HG03280 (cell line): ENCODE measurements at regions not wholly inside any gene's neighbourhood (a gene's known extent, or its start where the extent isn't known, plus 50 kb on each side); places are given as distances from the start of the nearest gene placed in this dataset.
"Not testable (repeated sequence)": the region's sequence is repeated elsewhere in the genome, so short reads cannot be mapped to it uniquely, and the experiment has no call there.

Source experiments
- ATAC-seq: cut with Tn5 transposase; IDR thresholded peaks from one replicate; pipeline ENCODE4 v1.9.1; 2021; ENCODE audit warnings: mild to moderate bottlenecking, moderate library complexity; ENCODE audit not compliant: unreplicated experiment

DNA sequence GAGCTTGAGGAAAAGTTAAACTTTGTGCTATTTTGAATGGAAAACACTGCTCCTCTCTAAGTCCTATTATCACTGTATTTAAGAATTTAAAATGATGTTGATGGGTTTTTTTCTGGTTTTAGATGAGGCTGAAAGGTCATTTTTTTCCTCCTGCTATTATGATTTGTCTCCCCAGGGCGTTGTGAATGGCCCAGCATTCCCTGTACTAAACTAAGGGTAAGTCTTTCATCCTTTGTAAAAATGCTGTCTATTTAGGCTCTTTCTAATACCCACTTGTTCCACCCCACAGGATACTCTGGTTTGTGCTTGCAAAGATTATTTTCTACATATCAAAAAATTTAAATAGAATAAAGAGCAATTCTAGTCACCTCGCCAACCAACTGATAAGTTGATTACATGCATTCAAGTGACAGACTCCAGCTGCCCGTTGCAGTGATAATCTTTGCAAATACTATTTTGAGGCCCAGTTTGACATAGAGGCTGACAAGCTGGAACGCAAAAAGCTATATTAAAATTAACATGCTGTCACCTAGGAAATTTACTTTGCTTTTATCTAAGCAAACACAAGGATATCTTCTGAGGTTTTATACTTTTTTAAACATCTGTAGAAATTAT lies 222.3 kb upstream of the TMEM229A start:
- no peak for ATAC-seq

DNA sequence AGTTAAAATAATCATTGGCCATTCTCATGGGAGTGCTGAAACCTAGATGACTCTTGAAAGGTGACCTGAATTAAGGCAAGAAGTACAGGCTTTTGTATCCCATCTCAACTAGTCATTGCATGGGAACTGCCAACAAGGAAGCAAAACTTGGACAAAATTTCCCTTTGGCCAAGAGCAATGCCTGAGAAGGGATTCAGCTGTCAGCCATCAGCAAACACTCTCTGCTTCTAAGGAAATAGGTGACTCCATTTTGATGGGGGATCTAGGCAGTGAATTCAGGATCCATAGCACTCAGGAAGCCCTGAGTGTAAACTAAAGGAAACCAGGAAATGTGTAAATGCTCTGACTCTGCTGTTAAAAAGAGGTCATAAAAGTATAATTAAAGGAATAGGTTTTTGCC lies 221.5 kb upstream of the TMEM229A start:
- no peak for ATAC-seq

DNA sequence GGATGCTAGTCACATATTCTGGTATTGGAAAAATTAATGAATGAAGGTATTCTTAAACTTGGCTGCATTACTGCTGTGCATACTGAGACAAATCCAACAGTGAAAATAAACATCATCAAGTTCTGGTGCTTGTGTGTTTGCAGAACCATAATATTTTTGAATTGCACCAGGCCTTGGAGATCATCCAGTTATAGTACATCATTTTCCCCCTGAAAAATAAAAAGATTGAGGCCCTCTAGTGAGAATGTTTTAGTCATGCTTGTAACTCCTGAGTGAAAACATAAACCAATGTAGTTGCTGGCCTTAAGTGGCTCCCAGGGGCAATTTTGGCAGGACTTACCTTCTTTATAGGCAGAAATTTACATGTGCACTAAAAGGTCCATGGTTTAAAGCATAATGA lies 218.8 kb upstream of the TMEM229A start:
- ATAC-seq = no peak

DNA sequence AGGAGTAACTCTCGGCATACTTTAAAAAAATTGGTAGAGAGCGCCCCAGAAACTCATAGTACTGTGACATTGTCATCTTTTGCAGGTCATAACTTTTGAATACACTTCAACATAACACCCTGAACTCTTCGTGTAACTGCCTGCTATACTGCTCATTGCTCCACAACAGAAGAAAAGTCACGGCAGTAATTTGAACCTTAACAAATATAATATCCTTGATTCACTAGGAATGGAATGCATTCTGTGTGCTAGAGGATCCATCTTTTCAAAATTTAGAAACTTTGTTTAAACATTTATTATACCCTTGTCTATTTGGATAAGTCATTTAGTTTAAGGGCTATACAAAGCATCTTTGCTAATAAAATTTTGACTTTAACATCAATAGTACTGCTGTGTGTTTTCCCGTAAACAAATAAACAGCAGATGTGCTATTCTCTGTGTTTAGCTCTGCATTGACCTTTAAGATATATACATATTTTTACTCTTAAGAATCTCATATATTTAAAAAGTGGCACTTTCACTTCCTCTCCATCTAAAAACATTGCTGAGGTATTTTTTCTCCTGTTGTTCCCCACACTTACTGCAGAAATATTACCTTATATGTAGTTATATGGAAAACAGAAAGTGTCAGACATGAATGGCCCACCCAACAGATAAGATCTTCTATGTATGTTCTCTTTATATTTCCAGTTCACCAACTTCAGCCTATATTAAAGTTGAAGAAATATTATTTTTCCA lies 217.6 kb upstream of the TMEM229A start:
- no peak for ATAC-seq

DNA sequence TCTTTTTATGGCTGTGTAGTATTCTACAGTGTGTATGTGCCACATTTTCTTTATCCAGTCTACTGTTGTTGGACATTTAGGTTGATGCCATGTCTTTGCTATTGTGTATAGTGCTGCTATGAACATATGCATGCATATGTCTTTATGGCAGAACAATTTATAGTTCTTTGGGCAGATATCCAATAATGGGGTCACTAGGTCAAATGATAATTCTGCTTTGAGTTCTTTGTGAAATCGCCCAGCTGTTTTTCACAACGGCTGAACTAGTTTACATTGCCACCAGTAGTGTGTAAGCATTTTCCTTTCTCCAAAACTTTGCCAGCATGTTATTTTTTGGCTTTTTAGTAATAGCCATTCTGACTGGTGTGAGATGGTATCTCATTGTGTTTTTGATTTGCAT lies 214.8 kb upstream of the TMEM229A start:
- ATAC-seq = no peak

DNA sequence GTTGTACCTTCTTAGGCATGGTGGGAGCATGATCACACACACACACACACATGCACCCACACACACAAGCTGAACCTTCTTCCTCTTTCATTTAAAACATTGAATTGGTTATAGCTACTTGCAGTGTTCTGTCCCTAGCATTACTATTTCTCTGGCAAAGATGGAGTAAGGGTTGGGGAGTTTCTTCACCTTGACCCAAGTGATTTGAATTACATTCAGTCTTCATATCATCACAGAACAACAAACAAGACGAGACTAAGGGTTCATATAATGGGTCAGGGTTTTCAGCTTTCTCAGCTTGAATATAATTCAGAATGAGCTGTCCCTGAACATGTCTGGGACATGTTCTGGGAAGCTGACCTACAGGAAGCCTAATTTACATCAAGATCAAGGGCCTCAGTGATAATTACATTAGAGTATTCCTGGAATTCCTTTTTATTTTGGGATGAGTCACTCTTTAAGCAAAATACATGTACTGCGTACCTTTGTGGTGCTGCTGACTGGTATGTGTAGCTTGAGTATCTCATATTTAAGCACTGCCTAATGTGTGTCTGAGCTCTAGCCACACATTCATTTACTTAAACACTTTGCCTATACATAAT lies 213.5 kb upstream of the TMEM229A start:
- no peak for ATAC-seq

DNA sequence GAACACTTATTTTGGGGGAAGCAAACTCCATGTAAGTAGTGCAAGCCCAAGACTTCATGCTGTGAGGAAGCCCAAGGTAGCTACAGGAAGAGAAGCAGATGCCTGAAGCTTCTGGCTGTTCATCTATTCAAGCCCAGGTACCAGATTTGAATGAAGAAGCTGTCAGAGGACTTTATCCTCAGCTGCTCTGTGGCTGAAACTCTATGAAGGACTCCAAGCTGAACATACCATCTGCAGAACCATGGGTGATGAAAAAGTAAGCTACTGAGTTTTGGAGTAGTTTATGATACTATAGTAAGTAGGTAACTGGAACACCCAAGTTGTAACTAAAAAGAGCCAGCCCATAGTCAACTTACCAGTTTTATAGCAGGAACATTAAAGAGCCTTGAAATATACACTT lies 211.6 kb upstream of the TMEM229A start:
- ATAC-seq = not testable (repeated sequence)

DNA sequence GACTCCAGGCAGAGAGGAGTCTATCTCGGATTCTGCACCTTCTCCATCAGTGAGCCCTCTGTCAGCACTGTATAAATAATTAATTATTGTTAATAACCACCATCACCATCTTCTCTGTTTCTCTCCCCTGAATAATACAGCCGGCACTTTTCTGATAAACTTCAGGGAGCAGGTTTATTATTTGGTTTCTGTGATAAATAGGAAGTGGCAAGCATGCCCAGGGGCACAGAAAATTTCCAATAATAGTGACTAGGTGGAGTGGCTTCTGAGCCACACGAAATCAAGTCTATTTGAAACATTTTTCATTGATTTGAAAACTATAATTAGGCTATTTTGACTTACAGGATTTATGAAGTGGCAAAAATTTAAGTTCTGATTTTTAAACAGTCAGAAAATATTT lies 186.8 kb upstream of the TMEM229A start:
- ATAC-seq = no peak

DNA sequence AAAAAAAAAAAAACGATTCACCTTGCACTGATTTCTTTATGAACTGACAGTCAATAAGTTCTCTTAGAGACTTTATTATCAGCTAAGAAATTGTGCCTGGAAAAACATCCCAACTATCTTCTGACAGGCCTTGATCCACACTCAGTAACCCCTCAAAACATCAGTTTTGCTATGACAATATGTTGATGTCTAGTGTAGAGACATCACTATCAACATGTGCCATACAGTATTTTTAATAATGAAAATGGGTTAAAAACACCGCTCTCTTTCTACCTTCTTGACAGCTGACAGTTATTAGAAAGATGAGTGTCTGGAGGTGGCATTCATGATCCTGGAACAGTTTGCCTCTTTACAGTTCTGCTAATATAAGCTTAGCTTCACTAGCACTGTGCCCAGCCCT lies 175.8 kb upstream of the TMEM229A start:
- ATAC-seq = no peak

DNA sequence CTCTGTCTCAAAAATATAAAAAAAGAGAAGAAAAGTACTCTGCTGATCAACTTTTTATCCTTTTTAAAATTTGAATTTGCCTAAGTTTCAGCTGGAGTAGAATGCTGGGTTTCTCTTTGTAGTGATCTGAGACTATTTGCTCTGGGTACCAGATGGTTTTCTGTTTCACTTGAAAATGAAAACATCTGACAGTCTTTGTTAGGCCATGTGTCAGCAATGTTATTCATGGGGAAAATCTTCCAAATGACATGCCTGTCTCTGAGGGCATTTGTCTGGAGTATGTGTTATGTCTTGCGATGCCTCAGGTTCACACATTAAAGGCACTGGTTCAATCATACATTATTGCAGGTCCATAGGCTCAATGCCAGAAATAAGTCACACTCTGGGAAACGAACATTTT lies 175.3 kb upstream of the TMEM229A start:
- peak; percentile 88 for ATAC-seq

DNA sequence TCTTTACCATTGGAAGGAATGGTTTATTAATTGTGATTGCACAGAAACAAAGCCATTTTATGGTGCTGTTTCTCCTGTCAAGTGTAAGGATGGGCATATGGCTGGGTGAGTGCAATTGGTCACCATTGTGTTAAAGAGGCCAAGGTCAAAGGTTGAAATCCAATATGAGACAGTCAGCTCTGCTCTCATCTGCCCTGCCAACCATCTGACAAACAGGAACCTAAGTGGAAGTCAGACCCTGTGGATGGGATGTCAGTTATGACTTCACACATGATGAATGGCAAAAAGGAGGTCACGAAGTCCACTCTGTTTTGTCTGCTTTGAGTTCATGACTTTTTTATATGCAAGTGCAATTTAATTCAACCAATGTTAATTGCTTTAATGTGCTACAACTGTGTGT lies 172.7 kb upstream of the TMEM229A start:
- no peak for ATAC-seq

DNA sequence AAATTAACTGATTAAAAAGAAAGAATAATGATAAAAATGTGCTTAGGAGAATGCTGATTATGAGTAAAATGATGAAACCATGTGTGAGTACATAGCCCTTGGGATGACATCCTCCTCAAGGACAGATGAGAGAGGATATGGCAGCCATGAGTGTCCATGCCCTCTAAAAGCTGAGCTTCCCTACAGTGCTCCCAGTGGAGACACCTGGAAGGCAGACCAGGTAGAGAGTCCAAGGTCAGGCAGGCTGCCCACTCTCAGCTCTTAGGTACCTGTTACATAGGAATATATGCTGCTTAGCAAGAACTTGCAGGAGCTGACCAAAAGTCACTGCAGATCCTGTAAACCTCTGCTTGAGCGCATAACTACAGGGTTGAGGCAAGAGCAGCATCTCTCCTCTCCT lies 169.7 kb upstream of the TMEM229A start:
- no peak for ATAC-seq

DNA sequence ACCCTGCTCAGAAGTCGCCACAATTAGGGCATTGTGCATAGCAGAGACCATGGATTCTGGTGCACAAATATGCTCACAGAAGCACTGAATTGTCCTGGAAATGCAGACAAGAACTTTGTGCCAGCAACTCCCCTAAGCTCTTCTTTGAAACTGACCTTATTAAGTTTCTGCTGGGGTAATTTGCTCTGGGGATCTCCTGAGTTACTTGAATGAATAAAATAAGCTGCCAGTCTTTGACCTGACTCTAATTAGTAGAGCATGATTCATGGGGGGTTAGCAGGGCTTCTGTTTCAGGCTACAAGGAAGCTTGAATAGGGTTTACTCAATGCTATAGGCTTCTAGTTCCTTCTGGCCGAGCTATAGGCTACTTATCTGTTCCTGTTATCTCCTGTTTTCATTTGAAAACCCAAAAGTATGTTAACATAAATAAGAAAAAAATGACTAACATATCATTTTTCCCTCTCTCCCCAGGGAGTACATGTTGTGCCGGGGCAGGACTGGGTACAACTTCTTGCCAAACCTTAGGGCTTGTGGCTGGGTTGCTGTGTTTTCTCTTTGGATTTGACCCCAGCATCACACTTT lies 169.0 kb upstream of the TMEM229A start:
- no peak for ATAC-seq

DNA sequence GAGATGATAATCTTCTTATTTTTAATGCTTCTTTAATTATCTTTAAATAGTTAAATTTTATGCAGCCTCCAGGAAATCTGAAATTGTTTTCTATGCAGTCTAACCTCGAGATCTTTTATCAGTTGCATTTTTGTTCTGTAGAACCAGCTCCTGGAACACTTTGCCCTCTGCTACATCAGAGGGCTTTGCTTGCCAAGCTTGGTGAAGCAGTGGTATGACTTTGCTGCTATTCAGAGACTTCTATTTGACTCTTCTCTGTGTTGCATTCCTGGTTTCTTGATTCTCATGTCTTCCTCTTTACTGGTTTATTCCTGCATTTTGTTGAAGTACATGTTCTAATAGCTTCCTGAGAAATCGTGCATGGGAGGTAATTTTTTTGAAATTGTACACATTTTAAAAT lies 163.7 kb upstream of the TMEM229A start:
- ATAC-seq = no peak

DNA sequence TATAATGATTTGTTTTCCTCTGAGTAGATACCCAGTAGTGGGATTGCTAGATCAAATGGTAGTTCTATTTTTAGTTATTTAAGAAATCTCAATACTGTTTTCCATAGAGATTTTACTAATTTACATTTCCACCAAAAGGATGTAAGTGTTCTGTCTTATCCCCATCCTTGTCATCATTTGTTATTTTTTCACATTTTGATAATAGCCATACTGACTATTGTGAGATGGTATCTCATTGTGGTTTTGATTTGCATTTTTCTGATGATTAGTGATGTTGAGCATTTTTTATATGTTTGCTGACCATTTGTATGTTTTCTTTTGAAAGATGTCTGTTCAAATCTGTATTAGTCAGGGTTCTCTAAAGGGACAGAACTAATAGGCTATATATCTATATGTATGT lies 160.0 kb upstream of the TMEM229A start:
- ATAC-seq = no peak

DNA sequence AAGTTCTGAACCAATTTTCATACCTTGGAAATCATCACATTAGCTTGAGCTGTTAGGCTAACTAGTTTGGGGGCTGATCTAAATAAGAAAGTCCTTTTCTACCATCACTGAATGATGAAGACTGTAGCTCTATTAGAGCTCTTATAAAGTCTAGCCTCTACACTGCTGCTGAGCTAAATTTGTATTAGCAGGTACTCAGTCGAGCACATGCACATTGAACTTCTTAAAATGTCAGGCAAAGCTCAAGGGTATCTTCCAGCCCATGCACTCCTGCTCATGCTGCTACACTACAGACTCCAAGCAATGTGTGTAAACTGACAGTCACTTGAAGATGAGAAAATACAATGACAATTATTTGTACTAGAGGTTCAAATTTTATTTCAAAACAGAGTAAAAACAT lies 158.8 kb upstream of the TMEM229A start:
- ATAC-seq = no peak

DNA sequence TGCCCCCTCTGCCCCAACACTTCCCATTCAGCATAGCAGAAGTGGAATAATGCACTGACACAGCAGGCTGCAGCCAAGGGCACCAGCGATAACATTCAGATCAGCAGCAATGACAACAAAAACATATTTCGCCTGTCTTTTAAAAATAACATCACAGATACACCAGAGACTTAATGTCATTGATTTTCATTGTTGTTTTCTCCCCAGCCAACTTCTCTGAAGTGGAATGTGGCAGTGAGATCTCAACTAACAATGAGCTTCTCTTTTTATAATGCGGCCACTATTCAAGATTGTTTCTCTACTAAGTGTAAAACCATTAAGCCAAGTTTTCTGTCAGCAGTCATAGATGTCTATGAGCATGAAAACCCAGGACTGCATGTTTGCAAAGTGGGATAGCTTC lies 158.2 kb upstream of the TMEM229A start:
- ATAC-seq = no peak

DNA sequence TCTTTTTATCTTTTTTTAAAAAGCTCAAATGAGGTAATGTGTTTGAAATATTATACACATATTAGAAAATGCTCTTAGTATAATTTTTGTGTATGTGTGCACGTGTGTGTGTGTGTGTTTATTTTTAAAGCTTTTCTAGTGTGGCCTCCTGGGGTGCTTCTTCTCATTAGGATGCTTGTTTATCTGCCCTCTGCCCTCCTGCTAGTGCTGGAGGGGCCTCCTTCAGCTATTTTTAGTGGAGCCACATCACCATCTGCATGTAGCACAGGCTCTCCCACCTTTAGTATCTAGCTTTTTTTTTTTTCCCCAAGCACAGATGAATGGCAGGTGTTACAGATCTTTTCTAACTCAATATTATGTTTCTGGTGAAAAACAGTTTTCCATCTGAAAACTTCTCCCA lies 155.7 kb upstream of the TMEM229A start:
- ATAC-seq = no peak

DNA sequence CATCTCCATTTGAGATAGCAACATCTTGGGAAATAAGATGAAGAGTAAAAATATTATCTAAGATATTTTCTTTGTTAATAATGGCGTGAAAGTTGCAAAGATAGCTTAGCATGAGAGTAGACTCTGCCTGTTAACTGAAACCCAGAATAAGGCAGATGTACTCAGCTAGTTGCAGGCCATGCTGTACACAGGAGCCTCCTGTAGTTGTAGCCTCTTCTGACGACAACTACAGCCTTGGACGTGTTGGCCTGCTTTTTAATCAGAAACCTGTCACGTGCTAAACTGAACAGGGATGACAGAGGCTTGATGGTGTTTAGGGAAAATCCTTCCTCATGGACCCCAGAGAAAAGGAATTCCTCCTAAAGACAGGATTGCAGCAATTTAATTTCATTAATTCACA lies 155.1 kb upstream of the TMEM229A start:
- no peak for ATAC-seq

DNA sequence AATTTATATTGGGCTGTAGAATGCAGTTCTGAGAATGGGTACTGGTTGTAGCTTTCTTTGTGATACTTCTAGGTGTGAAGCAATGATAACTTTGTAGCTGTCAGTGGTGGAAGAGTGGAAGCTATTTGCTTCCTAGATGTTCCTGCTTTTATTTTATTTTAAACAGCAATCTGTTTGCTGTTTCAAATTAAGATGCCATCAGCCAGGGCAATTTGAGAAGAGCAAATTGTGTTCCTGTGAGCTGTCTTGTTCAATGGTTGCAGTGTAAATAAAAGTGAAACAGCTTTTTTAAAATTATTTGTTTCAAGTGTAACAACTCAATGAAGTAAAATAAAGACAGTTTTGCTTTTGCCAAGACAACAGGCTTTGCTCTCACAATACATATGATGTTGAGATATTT lies 150.8 kb upstream of the TMEM229A start:
- ATAC-seq = no peak

DNA sequence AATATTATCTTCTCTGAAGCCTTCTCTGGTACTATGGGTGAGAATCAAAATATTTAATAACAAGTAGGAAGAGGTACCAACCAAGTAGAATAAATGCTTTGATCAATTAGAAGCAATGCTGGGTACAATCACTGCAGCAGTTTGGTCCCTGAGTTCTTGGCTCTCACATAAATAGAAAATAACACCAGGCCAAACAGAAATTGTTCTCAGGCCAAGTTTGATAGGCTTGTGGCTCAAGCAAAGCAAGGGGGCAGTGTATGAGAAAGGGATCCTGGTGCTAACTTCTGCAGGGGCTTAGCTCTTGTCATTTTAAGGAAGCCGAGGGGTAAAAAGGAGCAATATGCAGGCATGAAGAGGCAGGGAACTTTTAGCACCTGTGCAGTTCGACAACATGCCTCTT lies 146.8 kb upstream of the TMEM229A start:
- ATAC-seq = no peak

DNA sequence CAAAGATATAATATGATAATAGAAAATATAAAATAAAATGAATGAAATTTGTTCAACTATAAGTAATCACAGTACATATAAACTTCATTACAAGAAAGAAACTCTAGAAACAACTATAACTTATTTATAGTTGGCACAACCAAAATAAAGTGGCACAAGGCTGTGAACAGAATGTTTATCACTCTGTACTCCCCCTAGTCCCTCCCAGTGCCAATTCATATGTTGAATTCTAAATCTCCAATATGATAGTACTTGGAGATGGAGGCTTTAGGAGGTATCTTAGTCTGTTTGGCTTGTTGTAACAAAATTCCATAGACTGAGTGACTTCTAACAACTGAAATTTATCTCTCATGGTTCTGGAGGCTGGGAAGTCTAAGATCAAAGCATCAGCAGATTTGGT lies 145.0 kb upstream of the TMEM229A start:
- ATAC-seq = no peak
